HG02798 (cell line): ENCODE measurements at regions not wholly inside any gene's neighbourhood (a gene's known extent, or its start where the extent isn't known, plus 50 kb on each side); places are given as distances from the start of the nearest gene placed in this dataset.
"Not testable (repeated sequence)": the region's sequence is repeated elsewhere in the genome, so short reads cannot be mapped to it uniquely, and the experiment has no call there.

Experiments used
- ATAC-seq: cut with Tn5 transposase; IDR thresholded peaks from one replicate; pipeline ENCODE4 v1.9.1; 2021; ENCODE audit warnings: mild to moderate bottlenecking; ENCODE audit not compliant: unreplicated experiment, poor library complexity

GRCh38 chr18:5726011-5726410 is 169.3 kb downstream of the TMEM200C start:
- ATAC-seq = no peak

GRCh38 chr18:5721924-5722323 is 173.4 kb downstream of the TMEM200C start:
- ATAC-seq = no peak

DNA sequence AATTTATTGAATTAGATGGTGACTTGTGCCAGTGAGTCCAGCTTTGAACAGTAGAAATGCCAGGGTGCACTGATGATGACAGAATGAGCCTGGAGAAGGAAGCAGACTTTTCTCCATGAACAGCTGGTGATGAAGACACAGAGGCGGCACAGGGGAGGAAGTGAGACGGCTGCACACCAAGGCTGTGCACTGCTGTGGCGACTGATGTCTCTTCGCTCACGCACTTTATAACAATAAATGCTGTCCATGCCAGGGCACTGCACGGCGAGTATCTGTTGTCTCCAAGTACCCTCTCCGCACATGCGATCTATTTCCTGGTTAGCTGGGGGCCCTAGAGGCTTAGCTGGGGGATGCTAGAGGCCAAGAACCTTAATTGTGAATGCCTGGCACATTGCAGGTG is 175.2 kb downstream of the TMEM200C start:
- ATAC-seq = no peak

DNA sequence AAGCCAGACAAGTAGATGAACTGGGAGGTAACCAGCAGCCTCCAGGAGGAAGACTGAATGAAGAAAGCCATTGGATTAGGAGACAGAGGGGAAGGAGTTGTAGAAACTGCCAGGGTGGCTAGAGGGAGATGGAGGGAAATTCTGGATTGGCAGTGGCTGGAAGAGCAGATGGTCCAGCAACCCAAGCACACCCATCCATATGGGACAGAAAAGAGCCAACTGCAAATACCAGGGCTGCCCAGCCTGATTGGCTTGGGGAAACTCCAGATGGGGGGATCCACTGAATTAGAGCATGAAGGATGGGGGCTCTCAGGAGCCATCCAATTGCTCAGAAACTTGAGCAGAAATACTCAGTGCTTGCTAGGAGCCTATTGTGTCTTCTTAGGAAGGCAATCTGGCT is 173.5 kb upstream of the EPB41L3 start:
- ATAC-seq = no peak

GRCh38 chr18:5710676-5711075 is 166.9 kb upstream of the EPB41L3 start:
- no peak for ATAC-seq

GRCh38 chr18:5710235-5710634 is 166.4 kb upstream of the EPB41L3 start:
- no peak for ATAC-seq

- no peak for ATAC-seq
Observed at GRCh38 chr18:5709476-5710095, 165.8 kb upstream of the EPB41L3 start.

DNA sequence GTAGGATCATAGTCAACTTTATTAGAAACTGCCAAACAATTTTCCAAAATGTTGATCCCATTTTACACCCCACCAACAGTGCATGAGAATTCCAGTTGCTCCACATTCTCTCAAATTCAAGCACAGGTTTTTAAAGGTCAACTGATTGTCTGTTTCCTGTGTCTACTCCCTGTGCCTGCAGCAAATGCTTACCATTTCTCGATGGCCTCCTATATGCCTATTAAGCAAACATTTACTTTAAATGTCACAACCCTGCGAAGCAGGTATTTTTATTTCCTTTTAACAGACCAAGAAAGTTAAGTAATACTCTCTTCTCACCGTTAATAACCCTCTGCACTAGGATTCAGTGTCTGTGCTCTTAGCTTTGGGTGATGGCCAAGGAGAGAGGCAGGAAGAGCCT is 163.8 kb upstream of the EPB41L3 start:
- no peak for ATAC-seq

DNA sequence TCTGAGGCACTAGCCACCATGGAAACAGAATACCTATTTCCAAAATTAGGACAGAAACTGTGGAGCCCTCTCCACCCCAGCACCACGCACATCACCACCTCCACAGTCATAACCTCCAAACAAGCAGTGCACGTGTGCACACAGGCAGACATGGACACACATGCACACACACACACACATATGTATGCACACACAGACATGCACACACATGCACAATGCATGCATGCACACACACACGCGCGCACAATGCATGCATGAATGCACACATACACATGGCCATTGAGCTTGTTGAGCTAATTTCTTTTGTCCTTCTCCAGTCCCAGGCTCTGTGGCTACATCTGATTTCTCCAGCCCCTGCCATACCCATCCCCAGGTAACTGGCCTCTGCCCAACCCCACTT is 161.6 kb upstream of the EPB41L3 start:
- no peak for ATAC-seq

- no peak for ATAC-seq
Observed at GRCh38 chr18:5704847-5705246, 161.1 kb upstream of the EPB41L3 start.

GRCh38 chr18:5702016-5702415 is 158.2 kb upstream of the EPB41L3 start:
- not testable (repeated sequence) for ATAC-seq

- no peak for ATAC-seq
Observed at GRCh38 chr18:5693699-5694294, 150.0 kb upstream of the EPB41L3 start.

GRCh38 chr18:5678779-5679406 is 135.1 kb upstream of the EPB41L3 start:
- ATAC-seq = no peak

DNA sequence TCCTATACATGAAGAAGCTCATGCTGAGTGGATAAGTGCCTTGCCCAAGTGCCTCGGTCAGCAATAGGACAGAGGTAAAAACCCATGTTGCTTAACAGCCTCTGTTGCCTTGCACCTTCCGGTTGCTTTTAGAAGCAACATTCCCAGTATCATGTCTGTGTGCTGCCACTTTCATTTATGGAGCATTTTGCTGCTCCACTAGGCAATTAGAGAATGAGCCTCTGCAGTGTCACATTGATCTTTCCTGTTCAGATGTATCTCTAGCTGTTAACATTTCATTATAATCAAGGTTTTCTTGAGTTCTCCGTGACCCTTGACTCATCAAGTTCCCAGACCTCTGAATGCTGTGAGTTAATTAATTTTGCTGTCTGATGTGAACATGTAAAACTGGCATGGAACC is 134.5 kb upstream of the EPB41L3 start:
- no peak for ATAC-seq

DNA sequence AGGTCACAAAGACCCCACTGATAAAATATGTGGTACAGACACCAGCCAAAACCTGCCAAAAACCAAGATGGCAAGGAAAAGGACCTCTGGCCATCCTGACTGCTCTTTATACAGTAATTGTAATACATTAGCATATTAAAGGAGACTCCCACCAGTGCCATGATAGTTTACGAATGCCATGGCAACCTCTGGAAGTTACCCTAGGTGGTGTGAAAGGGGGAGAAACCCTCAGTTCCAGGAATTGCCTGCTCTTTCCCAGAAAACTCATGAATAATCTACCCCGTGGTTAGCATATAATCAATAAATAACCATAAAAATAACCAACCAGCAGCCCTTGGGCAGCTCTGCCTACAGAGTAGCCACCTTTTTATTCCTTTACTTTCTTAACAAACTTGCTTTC is 129.8 kb upstream of the EPB41L3 start:
- ATAC-seq = no peak

GRCh38 chr18:5669585-5669984 is 125.8 kb upstream of the EPB41L3 start:
- ATAC-seq = no peak

DNA sequence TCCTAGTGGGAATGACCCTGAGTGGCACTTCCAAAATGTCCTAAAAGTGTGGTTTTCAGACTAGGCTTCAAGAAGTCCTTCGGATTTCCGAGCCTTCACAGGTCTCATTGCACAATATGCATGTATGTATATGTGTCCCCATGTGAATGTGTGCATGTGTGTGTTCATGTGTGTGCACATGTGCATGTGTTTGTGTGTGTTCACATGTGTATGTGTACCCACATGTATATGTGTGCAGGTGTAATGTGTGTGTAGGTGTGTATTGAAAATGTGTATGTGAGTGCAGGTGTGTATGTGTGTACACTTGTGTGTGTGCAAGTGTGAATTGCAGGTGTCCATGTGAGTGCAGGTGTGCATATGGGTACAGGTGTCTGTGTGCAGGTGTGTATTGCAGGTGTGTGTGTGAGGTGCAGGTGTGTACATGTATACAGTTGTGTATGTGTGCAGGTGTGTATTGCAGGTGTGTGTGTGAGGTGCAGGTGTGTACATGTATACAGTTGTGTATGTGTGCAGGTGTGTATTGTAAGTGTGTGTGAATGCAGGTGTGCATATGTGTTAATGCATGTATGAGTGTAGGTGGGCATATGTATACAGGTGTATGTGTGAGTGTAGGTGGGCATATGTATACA is 124.4 kb upstream of the EPB41L3 start:
- no peak for ATAC-seq

GRCh38 chr18:5667356-5667755 is 123.6 kb upstream of the EPB41L3 start:
- ATAC-seq = no peak

DNA sequence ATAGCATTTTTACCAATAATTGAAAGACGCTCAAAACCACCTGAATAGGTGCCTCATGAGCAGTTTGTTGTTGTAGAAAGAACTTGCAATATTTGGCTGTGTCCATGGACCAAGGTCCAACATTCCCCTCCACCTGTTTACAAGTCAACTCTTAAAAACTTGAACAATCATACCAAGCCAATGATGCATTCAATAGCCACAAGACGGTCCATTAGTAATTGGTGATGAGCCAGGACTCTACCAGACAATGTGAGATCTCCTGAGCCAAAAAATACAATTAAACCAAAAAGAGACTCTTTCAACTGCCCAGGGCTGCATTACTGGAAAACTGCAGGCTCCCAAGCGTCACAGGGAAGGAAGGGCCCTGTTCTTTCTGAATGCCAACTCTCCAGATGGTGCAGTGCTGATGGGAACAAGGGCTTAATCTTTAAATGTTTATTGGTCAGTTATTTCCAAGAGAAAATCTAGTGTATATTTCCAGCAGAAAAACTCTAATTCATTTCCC is 118.8 kb upstream of the EPB41L3 start:
- no peak for ATAC-seq

DNA sequence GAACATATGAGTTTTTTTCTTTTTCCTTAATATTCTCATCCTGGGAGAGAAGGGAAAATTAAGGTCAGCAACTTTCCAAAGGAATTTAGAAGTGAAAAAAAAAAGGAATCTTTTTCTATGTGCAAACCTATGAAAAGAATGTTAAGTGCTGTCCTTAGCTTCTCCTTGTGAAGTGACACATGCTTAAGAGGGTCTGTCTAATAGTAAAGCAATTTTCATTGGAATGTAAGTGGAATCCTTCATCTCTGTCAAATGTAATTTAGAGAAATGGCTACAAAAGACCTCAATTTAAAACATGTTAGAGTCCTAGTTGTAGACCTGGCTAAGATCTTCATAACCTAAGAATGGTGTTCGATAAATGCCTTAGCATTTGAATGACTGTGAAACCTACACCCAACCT is 117.4 kb upstream of the EPB41L3 start:
- no peak for ATAC-seq

DNA sequence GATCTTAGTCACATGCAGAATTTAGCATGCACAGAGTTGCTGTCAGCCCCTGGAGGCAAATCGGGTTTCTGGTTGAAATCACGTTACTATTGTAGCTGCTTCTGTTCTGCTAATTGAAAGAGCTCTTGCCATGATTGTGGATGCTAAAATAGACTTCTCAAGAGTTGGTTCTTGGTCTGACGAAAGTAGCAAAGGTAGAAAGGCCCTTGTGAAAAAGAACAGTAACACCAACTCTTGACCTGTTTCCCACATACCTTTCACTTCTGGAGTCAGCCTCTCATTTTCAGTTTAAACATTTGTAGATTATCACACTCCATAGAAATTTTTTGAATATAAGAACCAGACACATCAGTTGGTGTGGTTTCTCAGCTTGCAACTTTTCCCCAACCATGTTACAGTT is 110.0 kb upstream of the EPB41L3 start:
- no peak for ATAC-seq
